LNCAP (cell line): ENCODE measurements at regions not wholly inside any gene's neighbourhood (a gene's known extent, or its start where the extent isn't known, plus 50 kb on each side); places are given as distances from the start of the nearest gene placed in this dataset.

Source experiments
- CTCF ChIP-seq: fragments of 450-650 bp; IDR thresholded peaks from 2 replicates; pipeline ENCODE4 v1.5.1; 2017; ENCODE audit warnings: mild to moderate bottlenecking

GRCh38 chr18:8882632-8883408 is 177.5 kb downstream of the MTCL1 start:
- peak; percentile 39 for TF ChIP-seq CTCF

- no peak for TF ChIP-seq CTCF
Measured at GRCh38 chr18:8883409-8883668, 178.0 kb downstream of the MTCL1 start.

GRCh38 chr18:8889489-8889888 is 184.1 kb downstream of the MTCL1 start:
- TF ChIP-seq CTCF: no peak

GRCh38 chr18:8890957-8891464 is 185.7 kb downstream of the MTCL1 start:
- TF ChIP-seq CTCF: no peak

- no peak for TF ChIP-seq CTCF
Measured at GRCh38 chr18:8893221-8893620, 187.9 kb downstream of the MTCL1 start.

- no peak for TF ChIP-seq CTCF
Measured at GRCh38 chr18:8893628-8894231, 188.4 kb downstream of the MTCL1 start.

GRCh38 chr18:8894823-8895222 is 189.5 kb downstream of the MTCL1 start:
- no peak for TF ChIP-seq CTCF
